ENCODE measurements at regions not wholly inside any gene's neighbourhood (a gene's known extent, or its start where the extent isn't known, plus 50 kb on each side); places are given as distances from the start of the nearest gene placed in this dataset.

- TF ChIP-seq CTCF (IDR thresholded peaks at IDR 0.05), result no peak
- no peak for TF ChIP-seq ZFX (IDR thresholded peaks at IDR 0.05; ENCODE audit: borderline replicate concordance)
These were observed 404.2 kb downstream of the ETNK1 start for GRCh38 chr12:23029185-23029584.

Measured in 22Rv1 (cell line).